ENCODE measurements at regions not wholly inside any gene's neighbourhood (a gene's known extent, or its start where the extent isn't known, plus 50 kb on each side); places are given as distances from the start of the nearest gene placed in this dataset.

GRCh38 chr6:142633317-142633716 is 311.7 kb downstream of the HIVEP2 start:
- H3K4me3 ChIP-seq, result no peak overlapping the region
- H3K36me3 ChIP-seq (replicated peaks in 1 of 2), result no peaks in the 10 kb centered on the region
- H3K27me3 ChIP-seq, result no peaks in the 10 kb centered on the region
- no peaks in the 10 kb centered on the region for H3K4me1 ChIP-seq (replicated peaks in 1 of 2)
- no peak for DNase-seq
- intact Hi-C loops (cut with DNase I), result no loop called here
- no peak overlapping the region for H3K27ac ChIP-seq
- TF ChIP-seq CTCF (IDR thresholded peaks at IDR 0.05) (no peak), POLR2A (IDR thresholded peaks at IDR 0.05) (no peak)
- H3K9me3 ChIP-seq (replicated peaks in 1 of 3), result no peaks in the 10 kb centered on the region

GRCh38 chr6:142635130-142635529 is 309.8 kb downstream of the HIVEP2 start:
- Histone ChIP-seq H3K27ac (no peak overlapping the region), H3K9me3 (replicated peaks in 1 of 3) (no peaks in the 10 kb centered on the region), H3K36me3 (replicated peaks in 1 of 2) (no peaks in the 10 kb centered on the region), H3K27me3 (no peaks in the 10 kb centered on the region), H3K4me3 (no peak overlapping the region), H3K4me1 (replicated peaks in 1 of 2) (no peaks in the 10 kb centered on the region)
- intact Hi-C loops (cut with DNase I), result no loop called here
- WGBS, 4 donors, result 80 to 98% (median 91%) methylated on average over 1 of the region's 1 CpG
- TF ChIP-seq CTCF (IDR thresholded peaks at IDR 0.05), result no peak
- TF ChIP-seq POLR2A (IDR thresholded peaks at IDR 0.05), result no peak
- DNase-seq, result no peak

GRCh38 chr6:142637624-142638351 is 307.2 kb downstream of the HIVEP2 start:
- 53 to 60% (median 57%) methylated on average over 10 of the region's 10 CpGs for WGBS, 4 donors
- DNase-seq, result no peak
- H3K36me3 ChIP-seq (replicated peaks in 1 of 2), result no peaks in the 10 kb centered on the region
- no peak for TF ChIP-seq CTCF (IDR thresholded peaks at IDR 0.05)
- no peak for TF ChIP-seq POLR2A (IDR thresholded peaks at IDR 0.05)
- H3K4me1 ChIP-seq (replicated peaks in 1 of 2), result no peaks in the 10 kb centered on the region
- intact Hi-C loops (cut with DNase I), result no loop called here
- no peak overlapping the region for H3K27ac ChIP-seq
- H3K4me3 ChIP-seq, result no peak overlapping the region
- no peaks in the 10 kb centered on the region for H3K27me3 ChIP-seq
- no peaks in the 10 kb centered on the region for H3K9me3 ChIP-seq (replicated peaks in 1 of 3)

GRCh38 chr6:142642651-142643050 is 302.3 kb downstream of the HIVEP2 start:
- no peaks in the 10 kb centered on the region for H3K4me1 ChIP-seq (replicated peaks in 1 of 2)
- no peak for DNase-seq
- no peak overlapping the region for H3K27ac ChIP-seq
- H3K9me3 ChIP-seq (replicated peaks in 1 of 3), result no peaks in the 10 kb centered on the region
- WGBS, 4 donors, result 72 to 95% (median 89%) methylated on average over 1 of the region's 1 CpG
- TF ChIP-seq POLR2A (IDR thresholded peaks at IDR 0.05) (no peak), CTCF (IDR thresholded peaks at IDR 0.05) (no peak)
- no peak overlapping the region for H3K4me3 ChIP-seq
- no peaks in the 10 kb centered on the region for H3K36me3 ChIP-seq (replicated peaks in 1 of 2)
- peaks cover 4% of the 10 kb centered on the region for H3K27me3 ChIP-seq
- intact Hi-C loops (cut with DNase I), result no loop called here

Data from adrenal gland (tissue), 9 donors.